ENCODE measurements at regions not wholly inside any gene's neighbourhood (a gene's known extent, or its start where the extent isn't known, plus 50 kb on each side); places are given as distances from the start of the nearest gene placed in this dataset.

GRCh38 chr12:73321776-73322175 is 1049.6 kb downstream of the TRHDE start:
- Histone ChIP-seq H3K9me3 (ENCODE audit: control insufficient read depth, insufficient read depth, low read length) (no peaks in the 10 kb centered on the region; the same call in none of the 2 replicates), H3K9ac (ENCODE audit: low read depth, low read length) (no peak overlapping the region)

DNA sequence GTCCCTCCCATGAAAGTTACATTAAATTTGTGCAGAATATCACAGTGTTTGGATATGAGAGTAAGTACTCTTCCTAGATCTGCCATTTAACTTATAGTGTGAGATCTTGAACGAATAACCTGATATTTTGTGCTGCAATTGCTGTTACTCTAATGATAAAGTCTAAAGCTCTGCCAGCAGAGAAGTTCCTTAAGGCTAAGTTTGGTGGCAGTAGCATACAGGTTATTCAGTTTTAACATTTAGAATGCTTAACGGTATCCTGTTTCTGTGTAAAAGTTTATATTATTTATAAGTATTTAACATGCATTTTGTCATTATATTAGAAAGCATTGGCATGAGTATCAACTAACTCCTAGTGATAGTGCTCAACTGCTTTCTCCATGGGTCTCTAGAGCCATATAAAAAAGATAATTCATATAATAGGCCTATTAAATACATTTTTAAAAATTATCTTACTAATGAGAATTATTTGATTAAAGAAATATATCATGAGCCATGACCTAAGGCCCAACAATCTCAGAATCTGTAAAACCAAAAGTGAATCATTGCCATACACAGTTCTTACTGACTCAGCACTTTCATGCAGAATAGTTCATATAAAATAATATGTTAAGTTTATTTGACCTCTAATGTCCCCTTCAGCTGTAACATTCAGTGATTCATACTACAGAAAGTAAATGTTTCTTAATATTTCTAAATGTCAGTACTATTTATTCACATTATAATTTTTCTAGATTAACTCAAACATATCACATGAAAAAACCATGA is 1058.6 kb downstream of the TRHDE start:
- Histone ChIP-seq H3K9me3 (ENCODE audit: control insufficient read depth, insufficient read depth, low read length) (no peaks in the 10 kb centered on the region), H3K4me1 (ENCODE audit: insufficient read depth, low read length) (no peaks in the 10 kb centered on the region), H3K36me3 (ENCODE audit: insufficient read depth, low read length) (no peaks in the 10 kb centered on the region), H3K9ac (ENCODE audit: low read depth, low read length) (no peak overlapping the region)

More at GRCh38 chr12:73321776-73322175, 1049.6 kb downstream of the TRHDE start:
- H3K36me3 ChIP-seq (ENCODE audit: insufficient read depth, low read length) = no peaks in the 10 kb centered on the region
- no peaks in the 10 kb centered on the region for H3K4me1 ChIP-seq (ENCODE audit: insufficient read depth, low read length)

DNA sequence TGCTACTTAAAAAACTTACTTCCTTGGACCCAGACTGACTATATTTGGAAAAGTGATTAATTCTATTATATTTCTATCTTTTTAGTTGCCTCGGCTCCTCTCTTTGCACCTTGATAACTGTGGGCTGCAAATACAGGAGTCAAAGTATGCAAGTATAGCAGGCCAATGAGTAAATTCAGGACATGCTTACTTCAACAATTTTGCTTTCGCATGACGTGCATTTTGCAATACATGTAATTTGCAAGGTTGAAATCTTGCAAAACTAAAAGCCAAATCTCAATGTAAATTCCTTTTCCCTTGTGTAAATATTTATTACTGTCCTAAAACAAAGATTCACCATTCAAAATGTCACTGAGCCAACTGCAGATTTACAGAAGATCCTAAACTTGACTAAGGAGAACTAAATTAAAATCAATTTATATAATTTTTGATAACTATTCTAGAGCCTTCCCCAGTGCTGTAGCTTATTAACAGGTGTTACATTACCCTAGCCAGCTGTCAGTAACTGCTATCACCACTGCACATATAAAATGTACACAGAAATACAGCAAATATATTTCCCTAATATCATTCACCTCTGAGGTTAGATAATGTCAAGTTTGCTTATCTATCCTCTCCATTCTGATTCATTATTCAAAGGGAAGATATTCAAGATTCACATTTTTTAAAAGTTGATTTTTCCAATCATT is 1069.5 kb downstream of the TRHDE start:
- Histone ChIP-seq H3K9ac (ENCODE audit: low read depth, low read length) (no peak overlapping the region), H3K4me1 (ENCODE audit: insufficient read depth, low read length) (no peaks in the 10 kb centered on the region), H3K36me3 (ENCODE audit: insufficient read depth, low read length) (no peaks in the 10 kb centered on the region), H3K9me3 (ENCODE audit: control insufficient read depth, insufficient read depth, low read length) (no peaks in the 10 kb centered on the region)

DNA sequence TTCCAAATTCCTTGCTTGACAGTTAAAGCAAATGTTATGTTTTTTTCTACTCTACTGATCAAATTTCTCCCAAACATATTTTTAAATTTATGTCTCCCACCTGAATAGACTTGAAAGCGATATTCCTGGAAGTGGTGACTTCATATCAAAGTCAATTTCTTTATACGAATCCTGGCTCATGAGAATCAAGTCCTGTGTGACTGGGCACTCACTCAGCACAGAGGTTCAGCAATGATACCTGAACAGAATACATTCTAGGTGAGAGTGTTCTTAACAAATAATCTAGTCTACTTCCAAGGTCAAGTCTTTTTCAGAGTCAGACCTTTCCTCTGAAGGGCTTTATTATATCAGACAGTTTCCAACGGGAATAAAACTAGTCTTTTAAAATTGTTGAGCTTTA is 1070.6 kb downstream of the TRHDE start:
- Histone ChIP-seq H3K36me3 (ENCODE audit: insufficient read depth, low read length) (no peaks in the 10 kb centered on the region), H3K9me3 (ENCODE audit: control insufficient read depth, insufficient read depth, low read length) (no peaks in the 10 kb centered on the region), H3K9ac (ENCODE audit: low read depth, low read length) (no peak overlapping the region), H3K4me1 (ENCODE audit: insufficient read depth, low read length) (no peaks in the 10 kb centered on the region)

DNA sequence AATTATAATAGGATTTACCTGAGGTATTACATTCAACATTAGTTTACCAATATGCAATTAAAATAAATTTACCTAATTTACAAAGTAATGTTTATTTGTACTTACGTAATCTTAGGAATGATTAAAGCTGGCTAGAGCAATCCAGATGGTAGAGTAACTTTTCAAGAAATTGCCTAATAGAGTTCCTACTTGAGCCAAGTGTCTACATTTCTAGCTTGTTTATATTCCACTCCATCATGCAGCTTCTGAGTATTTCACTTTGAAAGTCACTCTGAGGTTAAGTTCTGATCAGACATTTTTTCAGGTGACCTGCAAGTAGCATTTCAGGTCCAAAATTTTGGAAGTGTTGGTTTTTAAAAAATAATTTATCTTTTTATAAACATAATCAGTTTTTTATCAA is 1080.7 kb downstream of the TRHDE start:
- Histone ChIP-seq H3K9me3 (ENCODE audit: control insufficient read depth, insufficient read depth, low read length) (0 out of 2 replicates have a peak, but pooled peaks cover 4% of the 10 kb centered on the region), H3K4me1 (ENCODE audit: insufficient read depth, low read length) (no peaks in the 10 kb centered on the region), H3K9ac (ENCODE audit: low read depth, low read length) (no peak overlapping the region), H3K36me3 (ENCODE audit: insufficient read depth, low read length) (no peaks in the 10 kb centered on the region)

DNA sequence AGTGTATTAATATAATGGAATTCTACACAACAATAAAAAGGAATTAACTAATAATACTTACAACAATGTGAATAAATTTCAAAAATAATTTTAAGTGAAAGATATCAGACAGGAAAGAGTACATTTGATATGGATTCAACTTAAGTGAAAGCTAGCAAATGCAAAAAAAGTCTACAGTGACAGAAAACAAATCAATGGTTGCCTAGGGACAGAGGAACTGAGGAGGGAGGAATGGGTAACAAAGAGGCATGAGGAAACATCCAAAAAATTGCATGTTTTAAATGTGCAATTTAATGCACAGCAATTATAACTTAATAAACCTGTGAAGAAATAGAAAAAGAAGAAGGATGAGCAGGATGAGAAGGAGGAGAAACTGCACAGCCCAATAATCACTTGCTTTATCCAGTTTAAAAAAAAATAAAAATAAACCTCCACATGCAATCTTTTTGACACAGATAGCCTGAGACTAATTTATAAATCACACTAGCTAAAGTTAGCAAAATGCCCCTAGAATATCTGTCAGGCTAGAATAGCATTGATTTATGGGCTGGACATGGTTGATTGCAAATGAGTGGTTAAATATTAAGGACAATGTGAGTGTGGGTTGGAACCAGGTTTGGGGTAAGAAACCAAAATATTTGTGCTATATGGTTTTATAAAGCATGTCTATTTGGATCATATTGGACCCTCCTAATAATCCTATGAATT is 1089.1 kb downstream of the TRHDE start:
- Histone ChIP-seq H3K9me3 (ENCODE audit: control insufficient read depth, insufficient read depth, low read length) (no peaks in the 10 kb centered on the region), H3K36me3 (ENCODE audit: insufficient read depth, low read length) (no peaks in the 10 kb centered on the region), H3K4me1 (ENCODE audit: insufficient read depth, low read length) (no peaks in the 10 kb centered on the region), H3K9ac (ENCODE audit: low read depth, low read length) (no peak overlapping the region)

GRCh38 chr12:73361864-73362230 is 1089.7 kb downstream of the TRHDE start:
- no peaks in the 10 kb centered on the region for H3K4me1 ChIP-seq (ENCODE audit: insufficient read depth, low read length)
- no peaks in the 10 kb centered on the region for H3K36me3 ChIP-seq (ENCODE audit: insufficient read depth, low read length)

DNA sequence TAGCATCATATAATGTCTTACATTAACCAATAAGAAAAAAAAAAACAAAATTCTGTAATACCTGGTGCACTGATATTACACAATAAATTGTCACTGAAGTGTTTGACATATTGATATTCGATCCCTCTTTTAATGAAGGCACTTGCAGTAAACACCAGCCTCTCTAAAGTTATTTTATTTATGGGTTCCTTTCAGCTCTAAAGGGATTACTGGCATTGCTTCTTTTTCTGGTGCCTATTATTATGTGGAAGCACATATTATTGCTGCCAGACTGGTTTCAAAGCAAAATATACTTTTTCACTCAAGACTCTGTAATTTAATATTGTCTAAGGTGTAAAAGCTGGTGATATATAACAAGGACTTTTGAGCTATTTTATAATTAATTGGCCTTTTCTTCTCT is 1090.5 kb downstream of the TRHDE start:
- Histone ChIP-seq H3K4me1 (ENCODE audit: insufficient read depth, low read length) (no peaks in the 10 kb centered on the region), H3K9ac (ENCODE audit: low read depth, low read length) (no peak overlapping the region), H3K9me3 (ENCODE audit: control insufficient read depth, insufficient read depth, low read length) (no peaks in the 10 kb centered on the region), H3K36me3 (ENCODE audit: insufficient read depth, low read length) (no peaks in the 10 kb centered on the region)

More at GRCh38 chr12:73361864-73362230, 1089.7 kb downstream of the TRHDE start:
- Histone ChIP-seq H3K9me3 (ENCODE audit: control insufficient read depth, insufficient read depth, low read length) (no peaks in the 10 kb centered on the region), H3K9ac (ENCODE audit: low read depth, low read length) (no peak overlapping the region)

DNA sequence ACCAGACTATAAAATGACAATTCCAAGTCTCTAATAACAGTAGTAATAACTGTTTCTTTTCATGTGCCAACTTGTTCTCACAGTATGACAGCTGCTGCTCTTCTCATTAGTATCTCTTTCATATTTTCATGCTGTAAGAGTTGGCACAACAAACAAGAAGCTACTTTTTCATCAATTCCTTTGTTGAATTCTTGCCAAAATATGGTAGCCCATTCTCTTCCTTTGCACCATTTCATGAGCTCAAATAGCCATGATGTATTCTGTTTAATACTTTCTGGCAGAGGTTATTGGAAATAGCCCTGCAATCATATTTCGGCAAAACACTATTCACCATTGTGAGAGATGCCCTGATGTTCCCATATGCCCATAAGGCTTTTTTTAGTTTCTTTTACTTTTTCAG is 1100.7 kb downstream of the TRHDE start:
- Histone ChIP-seq H3K36me3 (ENCODE audit: insufficient read depth, low read length) (no peaks in the 10 kb centered on the region), H3K9ac (ENCODE audit: low read depth, low read length) (no peak overlapping the region), H3K4me1 (ENCODE audit: insufficient read depth, low read length) (no peaks in the 10 kb centered on the region), H3K9me3 (ENCODE audit: control insufficient read depth, insufficient read depth, low read length) (no peaks in the 10 kb centered on the region)

DNA sequence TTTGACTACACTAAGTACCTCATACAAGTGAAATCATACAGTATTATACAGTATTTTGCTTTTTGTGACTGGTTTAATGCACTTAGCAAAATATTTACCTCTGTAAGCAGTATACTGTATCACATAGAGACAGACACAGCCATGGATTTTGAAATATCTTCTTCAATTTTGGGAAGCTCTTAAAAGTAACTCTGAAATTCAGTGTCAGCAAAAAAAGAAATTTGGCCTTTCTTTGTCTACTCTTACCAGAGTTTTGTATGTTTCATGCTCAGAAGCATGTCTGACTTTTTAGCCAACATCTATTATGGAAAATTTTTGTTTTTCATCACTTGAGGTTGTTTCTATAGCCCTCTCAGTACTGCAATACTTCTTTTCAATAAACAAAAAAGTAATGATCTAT is 1102.2 kb downstream of the TRHDE start:
- H3K36me3 ChIP-seq (ENCODE audit: insufficient read depth, low read length) = no peaks in the 10 kb centered on the region
- H3K9me3 ChIP-seq (ENCODE audit: control insufficient read depth, insufficient read depth, low read length) = no peaks in the 10 kb centered on the region
- no peaks in the 10 kb centered on the region for H3K4me1 ChIP-seq (ENCODE audit: insufficient read depth, low read length)
- no peak overlapping the region for H3K9ac ChIP-seq (ENCODE audit: low read depth, low read length)

GRCh38 chr12:73383584-73384222 is 1111.5 kb downstream of the TRHDE start:
- Histone ChIP-seq H3K9me3 (ENCODE audit: control insufficient read depth, insufficient read depth, low read length) (no peaks in the 10 kb centered on the region), H3K4me1 (ENCODE audit: insufficient read depth, low read length) (no peaks in the 10 kb centered on the region), H3K9ac (ENCODE audit: low read depth, low read length) (no peak overlapping the region), H3K36me3 (ENCODE audit: insufficient read depth, low read length) (no peaks in the 10 kb centered on the region)

DNA sequence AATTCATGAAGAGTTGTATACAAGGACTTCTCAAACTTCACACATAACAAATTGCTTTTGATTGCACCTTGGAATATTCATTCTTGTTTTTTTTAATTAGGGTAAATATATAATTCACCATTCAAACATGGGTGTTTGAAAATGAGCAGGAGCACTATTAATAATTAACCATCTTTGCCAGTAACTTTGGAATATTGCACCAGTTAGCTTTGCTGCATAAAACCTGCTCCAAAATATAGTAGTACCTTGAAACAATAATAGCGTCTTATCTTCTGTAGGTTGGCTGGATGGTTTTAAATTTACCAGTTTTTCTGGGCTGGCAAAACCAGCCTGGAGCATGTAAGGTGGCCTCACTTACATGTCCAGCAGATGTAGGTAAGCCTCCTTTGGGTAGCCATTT is 1112.4 kb downstream of the TRHDE start:
- H3K9ac ChIP-seq (ENCODE audit: low read depth, low read length) = no peak overlapping the region
- no peaks in the 10 kb centered on the region for H3K9me3 ChIP-seq (ENCODE audit: control insufficient read depth, insufficient read depth, low read length)
- H3K4me1 ChIP-seq (ENCODE audit: insufficient read depth, low read length) = no peaks in the 10 kb centered on the region
- no peaks in the 10 kb centered on the region for H3K36me3 ChIP-seq (ENCODE audit: insufficient read depth, low read length)

GRCh38 chr12:73390261-73390660 is 1118.1 kb downstream of the TRHDE start:
- no peaks in the 10 kb centered on the region for H3K36me3 ChIP-seq (ENCODE audit: insufficient read depth, low read length)
- H3K9ac ChIP-seq (ENCODE audit: low read depth, low read length) = no peak overlapping the region
- no peaks in the 10 kb centered on the region for H3K9me3 ChIP-seq (ENCODE audit: control insufficient read depth, insufficient read depth, low read length)
- H3K4me1 ChIP-seq (ENCODE audit: insufficient read depth, low read length) = no peaks in the 10 kb centered on the region

GRCh38 chr12:73413051-73413450 is 1124.6 kb upstream of the ATXN7L3B start:
- peaks cover 12% of the 10 kb centered on the region; the same call in 1 of the 2 replicates for H3K9me3 ChIP-seq (ENCODE audit: control insufficient read depth, insufficient read depth, low read length)
- H3K4me1 ChIP-seq (ENCODE audit: insufficient read depth, low read length) = no peaks in the 10 kb centered on the region
- H3K36me3 ChIP-seq (ENCODE audit: insufficient read depth, low read length) = no peaks in the 10 kb centered on the region
- H3K9ac ChIP-seq (ENCODE audit: low read depth, low read length) = no peak overlapping the region

Measured in ES-I3 (cell line).